DND-41 (cell line): ENCODE measurements at regions not wholly inside any gene's neighbourhood (a gene's known extent, or its start where the extent isn't known, plus 50 kb on each side); places are given as distances from the start of the nearest gene placed in this dataset.
A peak's percentile ranks its signal among the peaks of the same experiment; 100 is the strongest.

Source experiments
- ATAC-seq: fragments of 200-7000 bp; cut with Tn5 transposase; 3 replicates; pipeline ENCODE4 v1.9.1; 2021; ENCODE audit warnings: low read depth; ENCODE audit not compliant: insufficient read depth
- DNase-seq: peaks from one replicate; pipeline ENCODE4 v3.0.0-alpha.2; 2020
- H2AFZ ChIP-seq: 2 replicates; pipeline ENCODE4 v1.6.0; 2012; ENCODE audit warnings: low read depth, low read length
- H3K27ac ChIP-seq: 2 replicates; pipeline ENCODE4 v1.5.1; 2012; ENCODE audit warnings: low read length, inconsistent platforms
- H3K27me3 ChIP-seq: fragments of 200-600 bp; sonication (generic); 2 replicates; pipeline ENCODE4 v1.6.0; 2012; ENCODE audit warnings: low read length, mild to moderate bottlenecking, inconsistent platforms; ENCODE audit not compliant: insufficient read depth, poor library complexity
- H3K36me3 ChIP-seq: 2 replicates; pipeline ENCODE4 v1.5.1; 2012; ENCODE audit warnings: low read length, inconsistent platforms; ENCODE audit not compliant: insufficient read depth
- H3K4me1 ChIP-seq: 2 replicates; pipeline ENCODE4 v1.5.1; 2012; ENCODE audit warnings: mild to moderate bottlenecking, low read length; ENCODE audit not compliant: insufficient read depth
- H3K4me2 ChIP-seq: 2 replicates; pipeline ENCODE4 v1.6.0; 2012; ENCODE audit warnings: mild to moderate bottlenecking, moderate library complexity, low read length, inconsistent platforms; ENCODE audit not compliant: insufficient read depth
- H3K4me3 ChIP-seq, 2 experiments: fragments of 200-600 bp in 1 of 2; shearing (Covaris generic) in 1 of 2; 2 replicates each; pipeline ENCODE4 v1.5.1; 2012 to 2016; ENCODE audit warnings: inconsistent platforms in 2 of 2, low read length in 2 of 2, mild to moderate bottlenecking in 2 of 2, low read depth in 1 of 2, moderate library complexity in 1 of 2
- H3K79me2 ChIP-seq: 2 replicates; pipeline ENCODE4 v1.6.0; 2012; ENCODE audit warnings: low read length, inconsistent platforms; ENCODE audit not compliant: insufficient read depth
- H3K9ac ChIP-seq: 2 replicates; pipeline ENCODE4 v1.6.0; 2012; ENCODE audit warnings: low read depth, mild to moderate bottlenecking, inconsistent platforms, low read length, moderate library complexity
- H3K9me3 ChIP-seq: 2 replicates; pipeline ENCODE4 v1.5.1; 2012; ENCODE audit warnings: low read length, moderate library complexity, mild to moderate bottlenecking, inconsistent platforms; ENCODE audit not compliant: insufficient read depth, severe bottlenecking
- H4K20me1 ChIP-seq: 2 replicates; pipeline ENCODE4 v1.6.0; 2012; ENCODE audit warnings: low read length; ENCODE audit not compliant: insufficient read depth
- EZH2 ChIP-seq: IDR thresholded peaks from 3 replicates; pipeline ENCODE4 v1.6.1; 2012; ENCODE audit warnings: borderline replicate concordance, low read depth, mild to moderate bottlenecking, moderate library complexity, low read length, inconsistent platforms; ENCODE audit not compliant: severe bottlenecking
- TF ChIP-seq, protein P1 (sequence below): IDR thresholded peaks from 2 replicates; pipeline ENCODE4 v1.5.1; 2012; ENCODE audit warnings: borderline replicate concordance, low read length, moderate library complexity, mild to moderate bottlenecking; ENCODE audit not compliant: poor library complexity, severe bottlenecking; ENCODE audit errors: extremely low read depth

DNA sequence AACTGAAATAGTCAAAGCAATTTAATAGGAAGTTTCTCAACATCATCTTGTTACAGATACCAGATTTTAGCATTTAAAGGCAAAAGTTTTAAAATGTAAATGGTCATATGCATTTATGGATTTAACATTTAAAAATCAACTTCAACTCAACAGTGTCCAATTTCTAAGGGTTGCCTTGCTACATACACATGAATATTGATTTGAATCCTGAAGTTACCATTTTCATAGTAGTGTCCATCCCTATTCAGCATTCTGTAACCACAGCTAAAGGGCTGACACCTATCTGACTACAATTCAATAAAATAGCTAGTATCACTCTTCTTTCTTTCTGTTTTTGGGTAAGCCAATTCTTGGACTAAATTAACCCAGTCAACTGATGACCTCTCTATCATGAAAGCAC is 164.0 kb upstream of the CFAP20DC start:
- Histone ChIP-seq H2AFZ (no peak overlapping the region; the same call in 1 of the 2 replicates), H3K4me2 (no peak overlapping the region), H3K36me3 (no peaks in the 10 kb centered on the region), H3K27ac (no peak overlapping the region), H3K79me2 (no peaks in the 10 kb centered on the region), H3K4me3 (no peak overlapping the region), H3K9ac (no peak overlapping the region), H3K4me1 (peaks cover 5% of the 10 kb centered on the region), H3K9me3 (no peaks in the 10 kb centered on the region), H3K27me3 (no peaks in the 10 kb centered on the region), H4K20me1 (no peaks in the 10 kb centered on the region)
- no peak for DNase-seq
- TF ChIP-seq, protein P1, sequence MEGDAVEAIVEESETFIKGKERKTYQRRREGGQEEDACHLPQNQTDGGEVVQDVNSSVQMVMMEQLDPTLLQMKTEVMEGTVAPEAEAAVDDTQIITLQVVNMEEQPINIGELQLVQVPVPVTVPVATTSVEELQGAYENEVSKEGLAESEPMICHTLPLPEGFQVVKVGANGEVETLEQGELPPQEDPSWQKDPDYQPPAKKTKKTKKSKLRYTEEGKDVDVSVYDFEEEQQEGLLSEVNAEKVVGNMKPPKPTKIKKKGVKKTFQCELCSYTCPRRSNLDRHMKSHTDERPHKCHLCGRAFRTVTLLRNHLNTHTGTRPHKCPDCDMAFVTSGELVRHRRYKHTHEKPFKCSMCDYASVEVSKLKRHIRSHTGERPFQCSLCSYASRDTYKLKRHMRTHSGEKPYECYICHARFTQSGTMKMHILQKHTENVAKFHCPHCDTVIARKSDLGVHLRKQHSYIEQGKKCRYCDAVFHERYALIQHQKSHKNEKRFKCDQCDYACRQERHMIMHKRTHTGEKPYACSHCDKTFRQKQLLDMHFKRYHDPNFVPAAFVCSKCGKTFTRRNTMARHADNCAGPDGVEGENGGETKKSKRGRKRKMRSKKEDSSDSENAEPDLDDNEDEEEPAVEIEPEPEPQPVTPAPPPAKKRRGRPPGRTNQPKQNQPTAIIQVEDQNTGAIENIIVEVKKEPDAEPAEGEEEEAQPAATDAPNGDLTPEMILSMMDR, result no peak
- no peak for TF ChIP-seq EZH2
- ATAC-seq, result no peak

DNA sequence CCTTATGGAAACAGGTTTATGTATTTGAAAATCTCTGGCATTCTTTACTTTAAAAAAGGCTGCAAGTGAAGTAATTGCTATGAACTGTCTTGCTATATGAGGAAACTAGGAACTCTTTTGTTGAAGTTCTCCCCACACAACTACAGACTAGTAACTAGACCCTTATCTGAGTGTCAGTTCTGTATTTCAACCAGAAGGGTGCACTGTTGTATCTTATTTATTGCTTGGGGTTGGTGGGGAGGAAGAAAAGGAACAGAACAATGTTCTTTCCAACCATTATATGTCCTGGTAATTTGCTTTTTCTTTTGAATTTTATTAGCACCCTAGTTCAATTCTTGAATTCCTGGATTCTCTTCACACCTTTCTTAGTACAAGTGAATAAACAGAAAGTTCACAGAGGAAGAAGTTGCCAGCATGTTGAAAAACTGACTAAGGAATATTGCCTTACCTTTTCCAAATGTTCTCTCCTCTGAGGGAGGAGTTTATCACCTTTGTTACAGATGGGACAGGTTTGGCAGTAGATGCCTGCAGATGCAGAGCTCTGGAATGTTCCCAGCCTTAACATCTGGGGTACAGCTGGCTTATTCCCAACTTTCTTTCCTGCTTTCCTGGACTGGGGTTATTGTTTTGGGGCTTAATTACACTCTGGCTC is 162.4 kb upstream of the CFAP20DC start:
- Histone ChIP-seq H3K9me3 (no peaks in the 10 kb centered on the region), H3K4me2 (no peak overlapping the region), H3K27me3 (no peaks in the 10 kb centered on the region), H4K20me1 (no peaks in the 10 kb centered on the region), H3K27ac (no peak overlapping the region), H3K4me1 (peaks cover 5% of the 10 kb centered on the region), H2AFZ (no peak overlapping the region), H3K36me3 (no peaks in the 10 kb centered on the region), H3K79me2 (no peaks in the 10 kb centered on the region), H3K4me3 (no peak overlapping the region), H3K9ac (no peak overlapping the region)
- TF ChIP-seq, protein P1, result peak; percentile 88
- TF ChIP-seq EZH2, result no peak
- ATAC-seq (peak; percentile 94), DNase-seq (no peak)

DNA sequence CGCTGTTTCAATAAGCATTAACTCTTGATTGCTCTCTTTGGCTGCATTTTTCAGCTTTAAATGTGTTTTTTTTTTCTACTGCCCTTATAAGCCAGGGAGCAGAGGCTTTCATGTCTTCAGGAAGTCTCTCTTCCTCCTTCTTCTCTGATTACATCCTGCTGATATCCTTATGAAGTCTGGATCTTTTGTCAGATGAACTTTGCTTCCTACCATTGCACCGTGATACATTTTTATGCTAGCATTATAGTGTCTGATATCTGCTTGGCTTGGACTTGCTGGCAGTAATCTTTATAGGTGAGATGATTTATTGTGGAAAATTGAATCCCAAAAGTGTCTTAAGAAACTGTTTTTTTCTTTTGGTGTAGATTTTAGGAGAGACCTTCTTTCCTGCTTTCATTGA is 160.4 kb upstream of the CFAP20DC start:
- Histone ChIP-seq H3K27ac (no peak overlapping the region), H3K4me1 (peaks cover 5% of the 10 kb centered on the region), H3K27me3 (no peaks in the 10 kb centered on the region), H3K4me2 (no peak overlapping the region), H2AFZ (no peak overlapping the region), H3K9ac (no peak overlapping the region), H3K79me2 (no peaks in the 10 kb centered on the region), H3K4me3 (no peak overlapping the region), H4K20me1 (no peaks in the 10 kb centered on the region), H3K9me3 (no peaks in the 10 kb centered on the region), H3K36me3 (no peaks in the 10 kb centered on the region)
- TF ChIP-seq EZH2, result no peak
- TF ChIP-seq, protein P1, result no peak
- ATAC-seq, result no peak
- DNase-seq, result no peak
